Naive thymus-derived CD4-positive, alpha-beta T cell (primary cell): ENCODE measurements at regions not wholly inside any gene's neighbourhood (a gene's known extent, or its start where the extent isn't known, plus 50 kb on each side); places are given as distances from the start of the nearest gene placed in this dataset.

Experiments used
- ATAC-seq: fragments of 150-1000 bp; cut with Tn5 transposase; 2 replicates; pipeline ENCODE4 v1.10.0; 2021; ENCODE audit warnings: mild to moderate bottlenecking, moderate library complexity
- CTCF ChIA-PET: fragments of 350-600 bp; sonication (Branson Sonifier 250); formaldehyde crosslinking; loops from one replicate; lab custom pipeline; 2021; ENCODE audit warnings: antibody characterized with exemption; lab: Charles Lee
- POLR2A ChIA-PET: fragments of 350-600 bp; sonication (Branson Sonifier 250); formaldehyde crosslinking; loops from one replicate; lab custom pipeline; 2021; ENCODE audit warnings: antibody characterized with exemption, inconsistent platforms; lab: Charles Lee
- DNase-seq, 9 donors: peaks; one replicate each; pipeline versions ENCODE4 v3.0.0 to v3.0.0-alpha.2; 2020 to 2022; ENCODE audit warnings: mixed read lengths in 1 of 9
- H3K27ac ChIP-seq: one replicate; pipeline ENCODE4 v1.7.0; 2013; ENCODE audit warnings: mild to moderate bottlenecking, low read depth, low read length, moderate library complexity
- H3K27me3 ChIP-seq, 2 donors: one replicate each; pipeline ENCODE4 v1.7.0; 2013; ENCODE audit warnings: low read length in 2 of 2, mild to moderate bottlenecking in 2 of 2, moderate library complexity in 2 of 2; ENCODE audit not compliant: control insufficient read depth in 2 of 2, insufficient read depth in 2 of 2
- H3K36me3 ChIP-seq, 3 experiments: 1 replicate in 2 of 3; 2 replicates in 1 of 3; pipeline ENCODE4 v1.7.0; 2013; ENCODE audit warnings: low read length in 3 of 3, mild to moderate bottlenecking in 3 of 3, moderate library complexity in 1 of 3; ENCODE audit not compliant: insufficient read depth in 3 of 3, control insufficient read depth in 2 of 3
- H3K4me1 ChIP-seq, 2 donors: one replicate each; pipeline ENCODE4 v1.7.0; 2013; ENCODE audit warnings: low read length in 2 of 2, mild to moderate bottlenecking in 2 of 2, moderate library complexity in 1 of 2; ENCODE audit not compliant: control insufficient read depth in 2 of 2, insufficient read depth in 2 of 2
- H3K4me3 ChIP-seq: 2 replicates; pipeline ENCODE4 v1.7.0; 2013; ENCODE audit warnings: mild to moderate bottlenecking, low read length
- H3K9me3 ChIP-seq, 3 experiments: 1 replicate in 2 of 3; 2 replicates in 1 of 3; pipeline ENCODE4 v1.7.0; 2013; ENCODE audit warnings: low read length in 3 of 3; ENCODE audit not compliant: control insufficient read depth in 2 of 3
- H3K27ac Mint-ChIP-seq, 9 donors: one replicate each; pipeline ENCODE4 v1.8.0; 2020 to 2022; ENCODE audit warnings: mixed read lengths in 9 of 9, mild to moderate bottlenecking in 8 of 9, moderate library complexity in 5 of 9, inconsistent platforms in 2 of 9
- H3K27me3 Mint-ChIP-seq, 5 donors: one replicate each; pipeline ENCODE4 v1.8.0; 2021 to 2022; ENCODE audit warnings: mixed read lengths in 5 of 5, mild to moderate bottlenecking in 1 of 5
- H3K36me3 Mint-ChIP-seq, 5 donors: one replicate each; pipeline ENCODE4 v1.8.0; 2020 to 2022; ENCODE audit warnings: mixed read lengths in 5 of 5, mild to moderate bottlenecking in 3 of 5, inconsistent platforms in 1 of 5
- H3K4me1 Mint-ChIP-seq, 7 donors: one replicate each; pipeline ENCODE4 v1.8.0; 2020 to 2022; ENCODE audit warnings: mixed read lengths in 7 of 7, mild to moderate bottlenecking in 3 of 7, inconsistent platforms in 1 of 7
- H3K4me3 Mint-ChIP-seq, 10 donors: one replicate each; pipeline ENCODE4 v1.8.0; 2020 to 2022; ENCODE audit warnings: mild to moderate bottlenecking in 10 of 10, mixed read lengths in 10 of 10, moderate library complexity in 6 of 10, inconsistent platforms in 2 of 10
- H3K9me3 Mint-ChIP-seq, 11 donors: one replicate each; pipeline ENCODE4 v1.8.0; 2020 to 2022; ENCODE audit warnings: mixed read lengths in 11 of 11, mild to moderate bottlenecking in 4 of 11, inconsistent platforms in 1 of 11, moderate library complexity in 1 of 11
- intact Hi-C, 2 donors: fragments of 100-400 bp; cut with micrococcal nuclease; formaldehyde crosslinking; loops; one replicate each; pipeline ENCODE4 v1.15.1; 2023

- H3K27ac Mint-ChIP-seq, result no peak overlapping the region
- no peaks in the 10 kb centered on the region for H3K9me3 ChIP-seq
- intact Hi-C loops, result no loop called here
- H3K4me3 Mint-ChIP-seq, result no peak overlapping the region
- H3K36me3 ChIP-seq, result no peaks in the 10 kb centered on the region
- H3K9me3 Mint-ChIP-seq, result no peaks in the 10 kb centered on the region
- CTCF ChIA-PET, result interaction anchor here (1.0 kb wide), 1 partner anchor 9 kb away, joined by 5 read pairs; no protein-coding TSS in a partner anchor
- no peaks in the 10 kb centered on the region for H3K36me3 Mint-ChIP-seq
- H3K27me3 ChIP-seq, result no peaks in the 10 kb centered on the region
- H3K4me3 ChIP-seq, result no peak overlapping the region
- H3K4me1 Mint-ChIP-seq, result peaks cover 0 to 9% (median 5%) of the 10 kb centered on the region in 7 donors
- POLR2A ChIA-PET, result no interaction called here
- DNase-seq, result no peak
- H3K27ac ChIP-seq, result no peak overlapping the region
- ATAC-seq, result no peak
- peaks cover 0 to 13% (median 0%) of the 10 kb centered on the region in 5 donors for H3K27me3 Mint-ChIP-seq
- no peaks in the 10 kb centered on the region for H3K4me1 ChIP-seq
Measured at GRCh38 chr2:65549257-65549627, 116.8 kb upstream of the SPRED2 start.

GRCh38 chr2:65548576-65549256 is 116.3 kb upstream of the SPRED2 start:
- H3K36me3 ChIP-seq, result no peaks in the 10 kb centered on the region
- Mint-ChIP-seq H3K4me3 (no peak overlapping the region), H3K27me3 (peaks cover 0 to 14% (median 0%) of the 10 kb centered on the region in 5 donors), H3K27ac (no peak overlapping the region), H3K36me3 (no peaks in the 10 kb centered on the region), H3K9me3 (no peaks in the 10 kb centered on the region), H3K4me1 (peaks cover 0 to 9% (median 5%) of the 10 kb centered on the region in 7 donors)
- CTCF ChIA-PET, result interaction anchor here (1.0 kb wide), 1 partner anchor 9 kb away, joined by 5 read pairs; no protein-coding TSS in a partner anchor
- H3K4me3 ChIP-seq, result no peak overlapping the region
- POLR2A ChIA-PET, result no interaction called here
- DNase-seq (no peak), ATAC-seq (no peak)
- H3K9me3 ChIP-seq, result no peaks in the 10 kb centered on the region
- H3K4me1 ChIP-seq, result no peaks in the 10 kb centered on the region
- H3K27ac ChIP-seq, result no peak overlapping the region
- H3K27me3 ChIP-seq, result no peaks in the 10 kb centered on the region
- intact Hi-C loops, result no loop called here

GRCh38 chr2:65548064-65548463 is 115.7 kb upstream of the SPRED2 start:
- H3K9me3 Mint-ChIP-seq, result no peaks in the 10 kb centered on the region
- ChIA-PET CTCF (interaction anchor here (1.0 kb wide), 1 partner anchor 10 kb away, joined by 5 read pairs; no protein-coding TSS in a partner anchor), POLR2A (no interaction called here)
- Histone ChIP-seq H3K9me3 (no peaks in the 10 kb centered on the region), H3K27ac (no peak overlapping the region), H3K36me3 (no peaks in the 10 kb centered on the region), H3K4me3 (no peak overlapping the region), H3K4me1 (no peaks in the 10 kb centered on the region), H3K27me3 (no peaks in the 10 kb centered on the region)
- ATAC-seq, result no peak
- no peak overlapping the region for H3K4me3 Mint-ChIP-seq
- intact Hi-C loops, result no loop called here
- peaks cover 0 to 5% (median under 1%) of the 10 kb centered on the region in 7 donors for H3K4me1 Mint-ChIP-seq
- H3K27ac Mint-ChIP-seq, result no peak overlapping the region
- H3K36me3 Mint-ChIP-seq, result no peaks in the 10 kb centered on the region
- peaks cover 0 to 14% (median 0%) of the 10 kb centered on the region in 5 donors for H3K27me3 Mint-ChIP-seq
- no peak for DNase-seq

- peaks cover 0 to 5% (median 0%) of the 10 kb centered on the region in 7 donors for H3K4me1 Mint-ChIP-seq
- no peak overlapping the region for H3K4me3 ChIP-seq
- H3K36me3 ChIP-seq, result no peaks in the 10 kb centered on the region
- H3K36me3 Mint-ChIP-seq, result no peaks in the 10 kb centered on the region
- no peak for DNase-seq
- no peak overlapping the region for H3K27ac ChIP-seq
- H3K9me3 ChIP-seq, result no peaks in the 10 kb centered on the region
- POLR2A ChIA-PET, result interaction anchor here (0.6 kb wide), 1 partner anchor 169 kb away, joined by 3 read pairs; no protein-coding TSS in a partner anchor
- CTCF ChIA-PET, result no interaction called here
- no peaks in the 10 kb centered on the region for H3K9me3 Mint-ChIP-seq
- no peaks in the 10 kb centered on the region for H3K27me3 ChIP-seq
- H3K27me3 Mint-ChIP-seq, result peaks cover 0 to 14% (median 0%) of the 10 kb centered on the region in 5 donors
- no peak overlapping the region for H3K4me3 Mint-ChIP-seq
- no peak overlapping the region for H3K27ac Mint-ChIP-seq
- no peak for ATAC-seq
- H3K4me1 ChIP-seq, result no peaks in the 10 kb centered on the region
- intact Hi-C loops, result no loop called here
Measured at GRCh38 chr2:65545837-65546805, 113.7 kb upstream of the SPRED2 start.

GRCh38 chr2:65541773-65542172 is 109.4 kb upstream of the SPRED2 start:
- Histone ChIP-seq H3K4me3 (no peak overlapping the region), H3K27ac (no peak overlapping the region), H3K36me3 (no peaks in the 10 kb centered on the region), H3K4me1 (no peaks in the 10 kb centered on the region), H3K27me3 (no peaks in the 10 kb centered on the region), H3K9me3 (no peaks in the 10 kb centered on the region)
- ChIA-PET POLR2A (no interaction called here), CTCF (no interaction called here)
- H3K27me3 Mint-ChIP-seq, result peaks cover 0 to 18% (median 0%) of the 10 kb centered on the region in 5 donors
- no peaks in the 10 kb centered on the region for H3K9me3 Mint-ChIP-seq
- intact Hi-C loops, result no loop called here
- ATAC-seq, result no peak
- DNase-seq, result no peak
- H3K27ac Mint-ChIP-seq, result no peak overlapping the region
- no peaks in the 10 kb centered on the region for H3K36me3 Mint-ChIP-seq
- peaks cover 0 to 5% (median 0%) of the 10 kb centered on the region in 7 donors for H3K4me1 Mint-ChIP-seq
- H3K4me3 Mint-ChIP-seq, result no peak overlapping the region

GRCh38 chr2:65539633-65540032 is 107.2 kb upstream of the SPRED2 start:
- Histone ChIP-seq H3K27ac (no peak overlapping the region), H3K4me1 (no peaks in the 10 kb centered on the region), H3K27me3 (no peaks in the 10 kb centered on the region), H3K36me3 (no peaks in the 10 kb centered on the region), H3K9me3 (no peaks in the 10 kb centered on the region), H3K4me3 (no peak overlapping the region)
- peaks cover 0 to 19% (median 0%) of the 10 kb centered on the region in 5 donors for H3K27me3 Mint-ChIP-seq
- no peak overlapping the region for H3K27ac Mint-ChIP-seq
- H3K9me3 Mint-ChIP-seq, result no peaks in the 10 kb centered on the region
- POLR2A ChIA-PET, result no interaction called here
- no peaks in the 10 kb centered on the region for H3K4me1 Mint-ChIP-seq
- DNase-seq (no peak), ATAC-seq (no peak)
- intact Hi-C loops, result no loop called here
- no peaks in the 10 kb centered on the region for H3K36me3 Mint-ChIP-seq
- H3K4me3 Mint-ChIP-seq, result no peak overlapping the region
- CTCF ChIA-PET, result interaction anchor here (0.5 kb wide), 1 partner anchor 16 kb away, joined by 5 read pairs; no protein-coding TSS in a partner anchor
